ENCODE measurements at regions not wholly inside any gene's neighbourhood (a gene's known extent, or its start where the extent isn't known, plus 50 kb on each side); places are given as distances from the start of the nearest gene placed in this dataset.
"Not testable (repeated sequence)": the region's sequence is repeated elsewhere in the genome, so short reads cannot be mapped to it uniquely, and the experiment has no call there.

DNA sequence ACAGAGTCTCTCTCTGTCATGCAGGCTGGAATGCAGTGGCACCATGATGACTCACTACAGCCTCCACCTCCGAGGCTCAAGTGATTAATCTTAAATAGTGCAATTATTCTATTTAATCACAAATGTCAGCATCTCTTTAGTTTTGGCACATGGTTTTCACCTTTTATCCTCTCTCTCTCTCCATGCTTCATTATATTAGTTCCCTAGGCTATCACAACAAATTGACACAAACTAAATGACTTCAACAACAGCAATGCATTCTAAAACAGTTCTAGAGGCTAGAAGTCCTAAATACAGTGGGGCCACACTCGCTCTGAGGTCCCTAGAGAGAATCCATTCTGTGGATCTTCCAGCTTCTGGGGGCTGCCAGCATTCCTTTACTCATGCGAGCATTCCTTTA is 178.2 kb upstream of the ZNG1F start:
- DNase-seq (ENCODE audit: low read depth in 1 of 2, low spot score in 1 of 2), result not testable (repeated sequence)

DNA sequence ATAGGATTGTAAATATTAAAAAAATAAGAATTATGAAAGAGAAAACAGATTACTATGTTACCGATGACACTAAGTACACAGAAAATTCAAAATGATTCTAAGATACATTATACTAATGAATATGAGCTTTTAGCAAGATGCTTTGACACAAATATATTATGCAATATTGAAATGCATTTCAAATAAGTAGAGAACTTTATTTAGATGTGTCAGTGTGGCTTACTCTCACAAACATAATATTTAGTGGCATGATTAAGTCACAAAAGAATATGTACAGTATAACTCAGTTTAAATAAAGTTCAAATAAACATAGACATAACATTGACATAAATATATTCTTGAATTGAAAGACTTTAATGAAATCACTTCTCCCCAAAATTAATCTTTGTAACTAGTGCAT is 172.7 kb upstream of the ZNG1F start:
- DNase-seq (ENCODE audit: low read depth in 1 of 2, low spot score in 1 of 2), result not testable (repeated sequence)

DNA sequence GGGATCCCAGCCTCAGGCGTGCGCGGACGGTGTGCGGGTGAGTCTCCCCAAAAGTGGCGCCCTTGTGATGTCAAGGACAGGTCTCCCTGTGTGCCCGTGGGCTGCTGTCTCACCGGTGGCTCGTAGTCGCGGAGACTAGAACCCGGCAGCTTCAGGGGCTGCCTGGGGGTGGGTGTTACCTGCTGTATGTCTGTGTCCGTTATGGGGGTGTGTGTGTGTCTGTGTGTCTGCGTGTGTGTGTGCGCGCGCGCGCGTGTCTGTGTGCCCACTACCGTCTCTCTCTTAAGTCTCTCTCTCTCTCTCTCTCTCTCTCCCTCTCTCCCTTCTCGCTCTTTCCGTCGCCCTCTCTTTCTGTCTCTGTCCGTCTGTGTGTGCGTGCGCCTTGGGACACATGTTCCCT is 170.0 kb upstream of the ZNG1F start:
- not testable (repeated sequence) for DNase-seq (ENCODE audit: low read depth in 1 of 2, low spot score in 1 of 2)

DNA sequence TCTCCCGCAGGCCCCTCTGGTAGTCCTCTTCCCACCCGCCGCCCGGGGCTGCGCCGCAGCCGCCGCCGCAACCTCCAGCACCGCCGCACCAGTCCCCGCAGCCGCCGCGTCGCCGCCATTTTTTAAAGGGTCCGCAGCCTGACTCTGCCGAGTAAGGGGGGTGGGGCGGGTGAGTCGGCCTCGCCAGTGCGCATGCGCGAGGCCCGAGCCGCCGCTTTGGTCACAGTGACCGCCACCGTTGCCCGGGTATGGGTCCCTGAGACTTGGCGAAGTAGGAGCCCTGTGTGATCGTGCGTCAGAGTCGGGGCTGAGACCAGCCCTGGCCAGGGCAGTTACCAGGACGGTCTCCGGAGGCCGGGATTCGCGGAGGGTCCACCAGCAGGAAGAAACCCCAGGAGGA is 169.6 kb upstream of the ZNG1F start:
- peak; percentile 71 to 80 for DNase-seq (ENCODE audit: low read depth in 1 of 2, low spot score in 1 of 2)

DNA sequence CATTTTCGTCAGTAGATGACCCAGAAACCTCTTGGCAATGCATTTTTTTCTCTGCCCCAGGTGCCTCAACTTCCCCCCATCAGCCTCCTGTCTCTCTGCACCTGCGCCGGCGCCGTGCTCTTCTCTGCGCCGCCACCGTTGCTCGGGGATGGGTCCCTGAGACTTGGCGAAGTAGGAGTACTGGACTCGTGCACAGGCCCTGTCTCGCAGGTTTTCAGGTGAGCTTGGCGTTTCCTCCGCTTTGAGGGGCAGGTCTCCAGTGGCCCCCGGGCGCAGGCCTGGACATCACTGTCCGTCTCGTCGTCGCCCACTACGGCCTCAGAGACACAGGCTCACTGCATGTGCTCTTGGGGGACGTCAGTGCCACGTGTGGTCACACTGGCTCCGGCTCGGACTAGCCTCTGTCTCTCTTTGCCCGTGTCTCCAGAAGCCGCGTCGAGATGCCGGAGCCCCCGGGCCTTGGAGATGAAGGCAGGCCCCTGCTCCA is 168.8 kb upstream of the ZNG1F start:
- DNase-seq (ENCODE audit: low read depth in 1 of 2, low spot score in 1 of 2), result not testable (repeated sequence)

DNA sequence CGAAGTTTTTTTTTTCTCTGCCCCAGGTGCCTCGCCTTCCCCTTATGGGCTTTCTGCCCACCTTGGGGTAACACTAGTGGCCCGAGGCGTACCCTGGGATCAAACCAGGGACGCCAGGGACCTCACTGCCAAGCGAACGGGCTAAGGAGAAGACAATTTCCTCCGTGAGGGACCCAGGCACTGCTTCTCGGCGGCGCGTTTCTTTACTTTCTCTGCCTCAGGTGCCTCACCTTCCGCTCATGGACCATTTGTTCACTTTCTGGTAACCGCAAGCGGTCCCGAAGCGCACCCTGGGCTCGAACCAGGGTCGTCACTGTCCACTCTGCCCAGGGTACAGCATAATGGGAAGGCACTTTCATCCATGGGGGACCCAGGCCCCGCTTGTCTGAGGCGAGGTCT is 168.2 kb upstream of the ZNG1F start:
- DNase-seq (ENCODE audit: low read depth in 1 of 2, low spot score in 1 of 2), result not testable (repeated sequence)

DNA sequence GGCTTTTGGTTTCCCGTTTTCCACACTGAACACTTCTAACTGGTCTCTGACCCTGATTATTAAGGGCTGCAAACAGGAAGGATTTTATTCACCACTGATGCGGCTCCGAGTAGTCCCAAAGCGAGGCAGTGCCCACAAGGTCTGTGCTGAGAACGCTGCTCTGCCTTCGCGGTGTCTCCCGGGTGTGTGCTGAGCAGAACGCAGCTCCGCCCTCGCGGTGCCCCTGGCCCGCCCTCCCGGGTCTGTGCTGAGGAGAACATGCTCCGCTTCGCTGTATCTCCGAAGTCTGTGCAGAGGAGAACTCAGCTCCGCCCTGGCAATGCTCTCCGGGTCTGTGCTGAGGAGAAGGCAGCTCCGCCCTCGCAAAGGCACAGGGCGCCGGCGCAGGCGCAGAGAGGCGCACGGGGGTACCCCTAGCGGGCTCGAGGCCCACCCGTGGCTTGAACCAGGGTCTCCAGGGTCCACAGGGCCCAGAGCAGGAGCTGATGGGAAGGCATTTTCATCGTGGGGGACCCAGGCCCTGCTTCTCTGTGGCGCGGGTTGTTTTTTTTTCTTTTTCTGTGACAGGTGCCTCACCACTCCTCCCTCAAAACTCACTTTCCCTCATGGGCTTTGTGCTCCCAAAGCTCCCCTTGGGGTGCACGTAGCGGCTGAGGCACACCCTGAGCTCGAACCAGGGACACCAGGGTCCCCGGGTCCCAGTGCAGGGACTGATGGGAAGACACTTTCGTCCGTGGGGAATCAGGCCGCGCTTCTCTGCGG is 167.7 kb upstream of the ZNG1F start:
- peak; percentile 77 to 78 for DNase-seq (ENCODE audit: low read depth in 1 of 2, low spot score in 1 of 2)

DNA sequence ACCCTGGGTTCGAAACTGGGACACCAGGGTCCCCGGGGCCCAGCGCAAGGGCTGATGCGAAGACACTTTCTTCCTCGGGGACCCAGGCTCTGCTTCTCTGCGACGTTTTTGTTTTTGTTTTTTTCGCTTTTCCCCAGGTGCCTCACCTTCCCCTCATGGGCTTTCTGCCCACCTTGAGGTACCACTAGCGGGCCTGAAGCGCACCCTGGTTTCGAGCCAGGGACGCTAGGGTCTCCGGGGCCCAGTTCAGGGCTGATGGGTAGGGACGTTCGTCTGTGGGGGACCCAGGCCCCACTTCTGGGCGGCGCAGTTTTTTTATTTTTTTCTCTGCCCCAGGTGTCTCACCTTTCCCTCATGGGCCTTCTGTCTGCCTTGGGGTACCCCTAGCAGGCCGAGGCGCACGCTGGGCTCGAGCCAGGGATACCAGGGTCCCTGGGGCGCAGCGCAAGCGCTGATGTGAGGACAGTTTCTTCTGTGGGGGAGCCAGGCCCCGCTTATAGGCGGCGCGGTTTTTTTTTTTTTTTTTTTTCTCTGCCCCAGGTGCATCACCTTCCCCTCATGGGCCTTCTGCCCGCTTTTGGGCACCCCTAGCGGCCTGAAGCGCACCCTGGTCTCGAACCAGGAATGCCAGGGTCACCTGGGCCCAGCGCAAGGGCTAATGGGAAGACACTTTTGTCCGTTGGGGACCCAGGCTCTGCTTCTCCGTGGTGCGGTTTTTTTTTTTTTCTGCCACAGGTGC is 166.8 kb upstream of the ZNG1F start:
- not testable (repeated sequence) for DNase-seq (ENCODE audit: low read depth in 1 of 2, low spot score in 1 of 2)

DNA sequence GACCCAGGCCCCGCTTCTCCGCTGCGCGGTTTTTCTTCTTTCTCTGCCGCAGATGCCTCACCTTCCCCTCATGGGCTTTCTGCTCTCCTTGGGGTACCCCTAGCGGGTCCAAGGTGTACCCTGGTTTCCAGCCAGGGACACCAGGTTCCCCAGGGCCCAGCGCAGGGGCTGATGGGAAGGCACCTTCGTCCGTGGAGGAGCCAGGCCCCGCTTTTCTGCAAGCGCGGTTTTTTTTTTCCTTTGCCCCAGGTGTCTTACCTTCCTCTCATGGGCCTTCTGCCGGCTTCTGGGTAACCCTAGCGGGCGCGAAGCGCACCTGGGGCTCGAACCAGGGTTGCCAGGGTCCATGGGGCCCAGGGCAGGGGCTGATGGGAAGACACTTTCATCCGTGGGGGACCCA is 165.9 kb upstream of the ZNG1F start:
- not testable (repeated sequence) for DNase-seq (ENCODE audit: low read depth in 1 of 2, low spot score in 1 of 2)

DNA sequence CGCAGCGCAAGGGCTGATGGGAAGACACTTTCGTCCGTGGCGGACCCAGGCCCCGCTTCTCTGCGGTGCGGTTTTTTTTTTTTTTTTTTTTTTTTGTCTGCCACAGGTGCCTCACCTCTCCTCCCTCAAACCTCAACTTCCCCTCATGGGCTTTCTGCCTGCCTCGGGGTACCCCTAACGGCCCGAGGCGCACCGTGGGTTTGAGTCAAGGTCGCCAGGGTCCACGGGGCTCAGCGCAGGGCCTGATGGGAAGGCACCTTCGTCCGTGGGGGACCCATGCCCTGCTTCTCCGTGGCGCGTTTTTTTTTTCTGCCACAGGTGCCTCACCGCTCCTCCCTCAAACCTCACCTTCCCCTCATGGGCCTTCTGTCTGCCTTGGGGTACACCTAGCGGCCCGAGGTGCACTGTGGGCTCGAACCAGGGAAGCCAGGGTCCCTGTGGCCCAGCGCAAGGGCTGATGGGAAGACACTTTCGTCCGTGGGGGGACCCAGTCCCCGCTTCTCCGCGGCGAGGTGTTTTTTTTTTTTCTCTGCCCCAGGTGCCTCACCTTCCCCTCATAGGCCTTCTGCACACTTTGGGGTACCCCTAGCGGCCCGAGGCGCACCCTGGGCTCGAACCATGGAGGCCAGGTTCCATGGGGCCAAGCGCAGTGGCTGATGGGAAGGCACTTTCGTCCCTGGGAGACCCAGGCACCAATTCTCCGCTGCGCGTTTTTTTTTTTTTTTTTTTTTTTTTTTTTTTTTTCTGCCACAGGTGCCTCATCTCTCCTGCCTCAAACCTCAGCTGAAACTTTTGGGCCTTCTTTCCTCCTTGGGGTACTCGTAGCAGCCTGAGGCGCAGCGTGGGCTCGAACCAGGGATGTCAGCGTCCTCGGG is 165.2 kb upstream of the ZNG1F start:
- not testable (repeated sequence) for DNase-seq (ENCODE audit: low read depth in 1 of 2, low spot score in 1 of 2)

DNA sequence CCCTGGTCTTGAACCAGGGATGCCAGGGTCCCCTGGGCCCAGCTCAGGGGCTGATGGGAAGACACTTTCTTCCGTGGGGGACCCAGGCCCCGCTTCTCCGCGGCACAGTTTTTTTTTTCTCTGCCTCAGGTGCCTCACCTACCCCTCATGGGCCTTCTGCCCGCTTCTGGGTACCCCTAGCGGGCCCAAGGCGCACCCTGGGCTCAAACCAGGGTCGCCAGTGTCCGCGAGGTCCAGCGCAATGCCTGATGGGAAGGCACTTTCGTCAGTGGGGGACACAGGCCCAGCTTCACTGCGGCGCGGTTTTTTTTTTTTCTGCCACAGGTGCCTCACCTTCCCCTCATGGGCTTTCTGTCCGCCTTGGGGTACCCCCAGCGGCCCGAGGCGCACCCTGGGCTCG is 163.9 kb upstream of the ZNG1F start:
- not testable (repeated sequence) for DNase-seq (ENCODE audit: low read depth in 1 of 2, low spot score in 1 of 2)

DNA sequence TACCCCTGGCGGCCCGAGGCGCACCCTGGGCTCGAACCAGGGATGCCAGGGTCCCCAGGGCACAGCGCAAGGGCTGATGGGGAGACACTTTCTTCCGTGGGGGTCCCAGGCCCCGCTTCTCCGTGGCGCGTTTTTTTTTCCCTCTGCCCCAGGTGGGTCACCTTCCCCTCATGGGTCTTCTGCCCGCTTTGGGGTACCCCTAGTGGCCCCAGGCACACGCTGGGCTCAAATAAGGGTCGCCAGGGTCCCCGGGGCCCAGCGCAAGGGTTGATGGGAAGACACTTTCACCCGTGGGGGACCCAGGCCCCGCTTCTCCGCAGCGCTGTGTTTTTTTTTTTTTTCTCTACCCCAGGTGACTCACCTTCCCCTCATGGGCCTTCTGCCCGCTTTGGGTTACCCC is 163.3 kb upstream of the ZNG1F start:
- not testable (repeated sequence) for DNase-seq (ENCODE audit: low read depth in 1 of 2, low spot score in 1 of 2)

DNA sequence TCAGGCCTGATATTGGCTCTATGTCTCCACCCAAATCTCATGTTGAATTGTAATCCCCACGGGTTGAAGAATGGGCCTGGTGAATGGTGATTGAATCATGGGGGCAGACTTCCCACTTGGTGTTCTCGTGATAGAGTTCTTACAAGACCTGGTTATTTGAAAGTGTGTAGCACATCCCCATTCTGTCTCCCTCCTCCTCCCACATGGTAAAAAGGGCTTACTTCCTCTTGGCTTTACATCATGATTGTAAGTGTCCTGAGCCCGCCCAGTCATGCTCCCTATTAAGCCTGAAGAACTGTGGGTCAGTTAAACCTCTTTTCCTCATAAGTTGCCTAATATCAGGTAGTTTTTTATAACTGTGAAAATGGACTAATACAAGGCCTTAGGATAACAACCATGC is 158.8 kb upstream of the ZNG1F start:
- DNase-seq (ENCODE audit: low read depth in 1 of 2, low spot score in 1 of 2), result not testable (repeated sequence)

DNA sequence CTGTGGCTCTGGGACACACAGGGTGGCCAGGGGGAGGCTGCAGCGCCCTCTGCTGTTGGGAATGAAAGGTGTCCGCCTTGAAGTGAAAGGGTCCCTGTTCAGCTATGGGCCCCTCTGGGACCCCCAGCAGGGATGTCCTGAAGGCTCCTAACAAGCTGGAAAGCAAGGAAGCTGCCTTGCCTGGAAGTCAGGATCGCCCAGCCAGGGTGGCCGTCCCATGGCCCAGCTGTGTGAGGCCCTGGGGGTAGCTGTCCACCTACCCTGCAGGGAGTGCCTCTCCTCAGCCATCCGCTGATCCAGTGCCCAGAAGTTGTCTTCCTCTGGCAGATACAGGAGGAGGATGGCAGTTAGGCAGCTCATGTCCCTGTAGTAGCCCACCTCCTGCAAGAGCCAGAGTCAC is 143.4 kb upstream of the ZNG1F start:
- DNase-seq (ENCODE audit: low read depth in 1 of 2, low spot score in 1 of 2), result not testable (repeated sequence)

DNA sequence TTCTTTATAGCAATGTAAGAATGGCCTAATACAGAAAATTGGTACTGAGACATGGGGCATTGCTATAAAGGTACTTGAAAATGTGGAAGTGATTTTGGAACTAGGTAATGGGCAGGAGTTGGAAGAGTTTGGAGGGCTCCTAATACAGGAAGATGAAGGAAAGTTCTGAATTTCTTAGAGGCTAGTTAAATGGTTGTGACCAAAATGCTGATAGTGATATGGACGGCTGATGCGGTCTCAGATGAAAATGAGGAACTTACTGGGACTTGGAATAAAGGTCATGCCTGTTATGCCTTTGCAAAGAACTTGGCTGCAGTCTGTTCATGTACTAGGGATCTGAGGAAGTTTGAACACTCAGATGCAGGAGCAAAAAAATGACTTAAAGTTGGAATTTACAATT is 132.2 kb upstream of the ZNG1F start:
- not testable (repeated sequence) for DNase-seq (ENCODE audit: low read depth in 1 of 2, low spot score in 1 of 2)

DNA sequence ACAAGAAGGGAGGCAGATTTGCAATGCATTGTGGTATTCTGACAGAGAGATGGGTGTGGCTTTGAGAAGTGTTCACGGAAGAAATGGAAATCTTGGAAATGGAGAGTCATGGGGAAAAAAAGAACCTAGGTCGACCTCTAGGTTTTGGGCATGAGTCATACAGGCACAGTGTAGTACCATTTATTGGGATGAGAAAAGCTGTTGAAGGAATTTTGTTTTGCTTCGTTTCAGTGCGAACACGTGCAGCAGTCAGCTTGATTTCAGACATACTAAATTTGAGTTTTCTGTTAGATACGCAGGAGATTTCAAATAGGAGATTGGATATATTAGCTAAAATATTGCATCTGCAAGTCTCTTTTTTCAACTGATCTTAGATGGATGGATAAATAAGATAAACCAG is 119.8 kb upstream of the ZNG1F start:
- not testable (repeated sequence) for DNase-seq (ENCODE audit: low read depth in 1 of 2, low spot score in 1 of 2)

DNA sequence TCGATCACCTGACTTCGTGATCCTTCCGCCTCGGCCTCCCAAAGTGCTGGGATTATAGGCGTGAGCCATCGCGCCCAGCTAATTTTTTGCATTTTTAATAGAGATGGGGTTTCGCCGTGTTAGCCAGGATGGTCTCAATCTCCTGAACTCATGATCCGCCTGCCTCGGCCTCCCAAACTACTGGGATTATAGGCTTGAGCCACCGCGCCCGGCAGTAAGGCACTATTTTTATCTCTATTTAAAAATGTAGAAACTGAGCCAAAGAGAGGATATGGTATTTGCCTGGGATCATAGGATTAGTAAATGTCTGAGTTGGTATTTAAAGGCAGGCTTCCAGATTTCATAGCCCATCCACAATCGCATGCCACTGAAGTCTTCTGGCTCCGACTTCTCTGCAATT is 96.6 kb upstream of the ZNG1F start:
- not testable (repeated sequence) for DNase-seq (ENCODE audit: low read depth in 1 of 2, low spot score in 1 of 2)

DNA sequence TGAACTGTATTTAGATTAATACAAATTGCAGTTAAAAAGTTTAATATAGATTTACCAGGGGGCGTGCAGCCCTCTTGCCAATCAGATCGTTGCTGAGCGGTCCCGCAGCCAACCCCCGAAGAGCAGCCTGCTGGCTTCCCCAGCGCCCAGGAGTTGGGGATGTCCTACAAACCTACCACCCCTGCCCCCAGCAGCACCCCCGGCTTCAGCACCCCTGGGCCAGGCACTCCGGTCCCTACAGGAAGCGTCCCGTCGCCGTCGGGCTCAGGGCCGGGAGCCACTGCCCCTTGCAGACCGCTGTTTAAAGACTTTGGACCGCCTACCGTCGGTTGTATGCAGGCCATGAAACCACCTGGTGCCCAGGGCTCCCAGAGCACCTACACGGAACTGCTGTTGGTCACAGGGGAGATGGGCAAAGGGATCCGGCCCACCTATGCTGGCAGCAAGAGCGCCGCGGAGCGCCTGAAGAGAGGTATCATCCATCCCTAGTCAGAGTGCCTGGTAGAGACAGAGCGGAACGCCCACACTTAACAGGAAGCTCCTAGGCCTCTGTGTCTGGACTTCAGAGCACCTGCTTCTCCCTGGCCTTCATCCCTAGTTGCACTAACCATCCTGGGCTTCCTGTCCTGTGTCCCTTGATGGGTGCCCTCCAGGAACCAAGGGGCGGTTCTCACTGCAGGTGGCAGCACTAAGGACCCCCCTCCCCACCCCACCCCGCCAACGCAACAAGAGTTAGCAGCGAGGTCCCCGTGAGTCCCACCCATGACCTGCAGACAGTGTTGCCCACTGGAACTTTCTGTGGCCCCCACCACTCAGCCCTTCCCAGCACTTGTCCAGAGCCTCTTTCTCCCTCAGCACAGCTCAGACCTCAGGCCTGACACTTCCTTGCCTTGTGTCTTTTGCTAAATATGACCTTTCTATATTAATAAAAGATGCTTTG is 91.5 kb upstream of the ZNG1F start:
- DNase-seq (ENCODE audit: low read depth in 1 of 2, low spot score in 1 of 2), result not testable (repeated sequence)

DNA sequence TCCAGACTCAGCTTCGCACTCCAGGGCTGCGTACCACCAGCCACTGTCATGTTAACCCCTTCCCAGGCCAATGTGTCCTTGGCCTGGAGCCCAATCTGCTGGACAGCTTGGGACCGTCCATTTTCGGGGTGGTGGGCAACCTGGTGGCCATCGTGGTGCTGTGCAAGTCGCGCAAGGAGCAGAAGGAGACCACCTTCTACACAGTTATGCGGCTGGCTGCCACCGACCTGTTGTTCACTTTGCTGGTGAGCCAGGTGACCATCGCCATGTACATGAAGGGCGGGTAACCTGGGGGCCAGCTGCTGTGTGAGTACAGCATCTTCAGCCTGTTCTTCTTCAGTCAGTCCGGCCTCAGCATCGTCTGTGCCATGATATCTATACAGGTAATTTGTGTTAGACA is 90.3 kb upstream of the ZNG1F start:
- DNase-seq (ENCODE audit: low read depth in 1 of 2, low spot score in 1 of 2), result not testable (repeated sequence)

DNA sequence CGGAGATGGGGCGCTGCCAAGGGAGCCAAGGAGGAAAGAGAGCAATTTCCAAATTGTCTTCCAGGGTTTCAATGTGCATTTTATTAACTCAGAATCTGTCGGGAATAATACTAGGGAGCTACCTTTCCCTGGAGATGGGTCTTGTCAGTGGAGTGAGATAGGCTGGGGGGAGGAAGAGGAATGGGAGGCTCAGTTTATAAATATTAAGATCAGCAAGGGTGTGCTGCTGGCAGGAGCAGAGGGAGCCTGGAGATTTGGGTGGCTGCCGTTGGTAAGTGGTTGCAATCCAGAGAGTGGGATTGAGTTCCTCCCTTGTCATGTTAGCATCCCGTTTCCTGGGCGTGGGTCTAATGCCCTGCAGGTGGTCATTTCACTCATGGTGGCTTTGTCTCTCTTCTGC is 89.9 kb upstream of the ZNG1F start:
- DNase-seq (ENCODE audit: low read depth in 1 of 2, low spot score in 1 of 2), result not testable (repeated sequence)

Data from stimulated activated CD4-positive, alpha-beta T cell treated with anti-CD3 and anti-CD28 coated beads, Interleukin-15, amount 100 ng/mL, for 1 hour (primary cell).